Loucy (cell line): ENCODE measurements at regions not wholly inside any gene's neighbourhood (a gene's known extent, or its start where the extent isn't known, plus 50 kb on each side); places are given as distances from the start of the nearest gene placed in this dataset.

ENCODE experiments used
- H2AFZ ChIP-seq: fragments of 200-600 bp; sonication (generic); 2 replicates; pipeline ENCODE4 v1.6.0; 2016; ENCODE audit warnings: antibody characterized with exemption, mild to moderate bottlenecking, low read length, moderate library complexity
- H3F3A ChIP-seq: fragments of 200-600 bp; 2 replicates; pipeline ENCODE4 v1.6.0; 2016; ENCODE audit warnings: antibody characterized with exemption, low read depth, mild to moderate bottlenecking
- H3K27me3 ChIP-seq: fragments of 200-600 bp; sonication (generic); 2 replicates; pipeline ENCODE4 v1.6.1; 2014; ENCODE audit warnings: low read length, mild to moderate bottlenecking; ENCODE audit not compliant: insufficient read depth, poor library complexity, severe bottlenecking
- H3K36me3 ChIP-seq: fragments of 200-600 bp; sonication (generic); 2 replicates; pipeline ENCODE4 v1.6.1; 2016; ENCODE audit warnings: low read length; ENCODE audit not compliant: insufficient read depth
- H3K4me1 ChIP-seq: fragments of 200-600 bp; sonication (generic); 2 replicates; pipeline ENCODE4 v1.5.1; 2014; ENCODE audit warnings: low read length, mild to moderate bottlenecking; ENCODE audit not compliant: insufficient read depth, poor library complexity, severe bottlenecking
- H3K4me2 ChIP-seq: fragments of 200-600 bp; sonication (generic); 2 replicates; pipeline ENCODE4 v1.6.0; 2014; ENCODE audit warnings: antibody characterized with exemption, low read length, low read depth, mild to moderate bottlenecking; ENCODE audit not compliant: poor library complexity, severe bottlenecking
- H3K4me3 ChIP-seq: fragments of 200-600 bp; sonication (generic); 2 replicates; pipeline ENCODE4 v1.5.1; 2014; ENCODE audit warnings: low read length, mild to moderate bottlenecking, mixed read lengths; ENCODE audit not compliant: poor library complexity, severe bottlenecking
- H3K79me2 ChIP-seq: fragments of 200-600 bp; sonication (generic); 2 replicates; pipeline ENCODE4 v1.6.1; 2014; ENCODE audit warnings: low read length; ENCODE audit not compliant: insufficient read depth
- H3K9ac ChIP-seq: fragments of 200-600 bp; sonication (generic); 2 replicates; pipeline ENCODE4 v1.6.0; 2014; ENCODE audit warnings: mild to moderate bottlenecking, low read depth, low read length, moderate library complexity; ENCODE audit not compliant: poor library complexity, severe bottlenecking
- H3K9me2 ChIP-seq: fragments of 200-600 bp; sonication (generic); replicated peaks from 2 replicates; pipeline ENCODE4 v1.6.1; 2016; ENCODE audit warnings: low read depth, low read length, mixed read lengths
- H3K9me3 ChIP-seq: fragments of 200-600 bp; sonication (generic); 2 replicates; pipeline ENCODE4 v1.6.1; 2014; ENCODE audit warnings: mild to moderate bottlenecking, antibody characterized with exemption, low read length, low read depth; ENCODE audit not compliant: insufficient read depth
- H4K20me1 ChIP-seq: fragments of 200-600 bp; sonication (generic); 2 replicates; pipeline ENCODE4 v1.6.0; 2014; ENCODE audit warnings: antibody characterized with exemption, low read length, mild to moderate bottlenecking; ENCODE audit not compliant: insufficient read depth, poor library complexity, severe bottlenecking
- CTCF ChIP-seq: fragments of 200-600 bp; sonication (generic); conservative IDR thresholded peaks from 2 replicates; pipeline ENCODE4 v1.5.1; 2014; ENCODE audit warnings: mild to moderate bottlenecking, antibody characterized with exemption, low read length
- EZH2phosphoT487 ChIP-seq: fragments of 200-600 bp; IDR thresholded peaks from 2 replicates; pipeline ENCODE4 v1.6.1; 2018; ENCODE audit warnings: antibody characterized with exemption, mild to moderate bottlenecking, moderate library complexity, borderline replicate concordance

- TF ChIP-seq CTCF (peak; percentile 46), EZH2phosphoT487 (no peak)
- Histone ChIP-seq H3K4me2 (no peak overlapping the region), H3K36me3 (no peaks in the 10 kb centered on the region), H3K79me2 (no peaks in the 10 kb centered on the region), H3F3A (no peaks in the 10 kb centered on the region), H3K9me2 (no peaks in the 10 kb centered on the region), H4K20me1 (no peaks in the 10 kb centered on the region), H3K4me3 (no peak overlapping the region), H2AFZ (no peak overlapping the region), H3K4me1 (no peaks in the 10 kb centered on the region), H3K27me3 (no peaks in the 10 kb centered on the region), H3K9me3 (no peaks in the 10 kb centered on the region), H3K9ac (no peak overlapping the region)
These were observed 791.3 kb upstream of the CHAC2 start for GRCh38 chr2:52976143-52976949.

- H3K4me1 ChIP-seq = no peaks in the 10 kb centered on the region
- no peak overlapping the region for H2AFZ ChIP-seq
- H3K36me3 ChIP-seq = no peaks in the 10 kb centered on the region
- no peaks in the 10 kb centered on the region for H3K9me2 ChIP-seq
- no peak for TF ChIP-seq CTCF
- TF ChIP-seq EZH2phosphoT487 = no peak
- no peak overlapping the region for H3K9ac ChIP-seq
- H4K20me1 ChIP-seq = no peaks in the 10 kb centered on the region
- no peaks in the 10 kb centered on the region for H3F3A ChIP-seq
- no peak overlapping the region for H3K4me3 ChIP-seq
- H3K9me3 ChIP-seq = no peaks in the 10 kb centered on the region
- H3K4me2 ChIP-seq = no peak overlapping the region
- H3K27me3 ChIP-seq = no peaks in the 10 kb centered on the region
- H3K79me2 ChIP-seq = no peaks in the 10 kb centered on the region
These were observed 793.5 kb upstream of the CHAC2 start for GRCh38 chr2:52974127-52974526.

GRCh38 chr2:52970642-52971041 is 797.0 kb upstream of the CHAC2 start:
- no peak overlapping the region for H2AFZ ChIP-seq
- no peak for TF ChIP-seq CTCF
- TF ChIP-seq EZH2phosphoT487 = no peak
- no peaks in the 10 kb centered on the region for H3K9me2 ChIP-seq
- H3K9ac ChIP-seq = no peak overlapping the region
- no peak overlapping the region for H3K4me2 ChIP-seq
- H3K36me3 ChIP-seq = no peaks in the 10 kb centered on the region
- H3K27me3 ChIP-seq = no peaks in the 10 kb centered on the region
- no peaks in the 10 kb centered on the region for H3K79me2 ChIP-seq
- H3K4me3 ChIP-seq = no peak overlapping the region
- H3F3A ChIP-seq = no peaks in the 10 kb centered on the region
- H4K20me1 ChIP-seq = no peaks in the 10 kb centered on the region
- H3K9me3 ChIP-seq = no peaks in the 10 kb centered on the region
- H3K4me1 ChIP-seq = no peaks in the 10 kb centered on the region
